GM18508 (cell line): ENCODE measurements at regions not wholly inside any gene's neighbourhood (a gene's known extent, or its start where the extent isn't known, plus 50 kb on each side); places are given as distances from the start of the nearest gene placed in this dataset.

ENCODE experiments used
- ATAC-seq: cut with Tn5 transposase; IDR thresholded peaks from one replicate; pipeline ENCODE4 v1.9.1; 2021; ENCODE audit warnings: moderate number of reproducible peaks; ENCODE audit not compliant: insufficient read depth, unreplicated experiment

GRCh38 chr14:81819910-81820309 lies 286.3 kb upstream of the SEL1L start:
- ATAC-seq, result no peak

GRCh38 chr14:81826081-81826480 lies 292.4 kb upstream of the SEL1L start:
- no peak for ATAC-seq

- ATAC-seq, result no peak
Measured at GRCh38 chr14:81829447-81829846, 295.8 kb upstream of the SEL1L start.

GRCh38 chr14:81831128-81831820 lies 297.6 kb upstream of the SEL1L start:
- no peak for ATAC-seq

GRCh38 chr14:81834308-81834707 lies 300.7 kb upstream of the SEL1L start:
- no peak for ATAC-seq

- ATAC-seq, result no peak
Measured at GRCh38 chr14:81837304-81837703, 303.7 kb upstream of the SEL1L start.

- no peak for ATAC-seq
Measured at GRCh38 chr14:81839056-81839455, 305.4 kb upstream of the SEL1L start.

GRCh38 chr14:81841346-81841745 lies 307.7 kb upstream of the SEL1L start:
- no peak for ATAC-seq

GRCh38 chr14:81849714-81850113 lies 316.1 kb upstream of the SEL1L start:
- no peak for ATAC-seq

- ATAC-seq, result no peak
Measured at GRCh38 chr14:81855007-81855406, 321.4 kb upstream of the SEL1L start.

GRCh38 chr14:81859046-81859445 lies 325.4 kb upstream of the SEL1L start:
- ATAC-seq, result no peak

- no peak for ATAC-seq
Measured at GRCh38 chr14:81868172-81868571, 334.5 kb upstream of the SEL1L start.

GRCh38 chr14:81871706-81872105 lies 338.1 kb upstream of the SEL1L start:
- ATAC-seq, result no peak

- no peak for ATAC-seq
Measured at GRCh38 chr14:81884382-81884781, 350.7 kb upstream of the SEL1L start.

- ATAC-seq, result no peak
Measured at GRCh38 chr14:81886588-81886987, 352.9 kb upstream of the SEL1L start.

GRCh38 chr14:81889529-81889928 lies 355.9 kb upstream of the SEL1L start:
- ATAC-seq, result no peak

GRCh38 chr14:81890020-81890419 lies 356.4 kb upstream of the SEL1L start:
- no peak for ATAC-seq

GRCh38 chr14:81903477-81903876 lies 369.8 kb upstream of the SEL1L start:
- no peak for ATAC-seq

- ATAC-seq, result no peak
Measured at GRCh38 chr14:81927070-81927469, 393.4 kb upstream of the SEL1L start.

GRCh38 chr14:81931828-81932227 lies 398.2 kb upstream of the SEL1L start:
- no peak for ATAC-seq

- ATAC-seq, result no peak
Measured at GRCh38 chr14:81936348-81936747, 402.7 kb upstream of the SEL1L start.

GRCh38 chr14:81936902-81937301 lies 403.2 kb upstream of the SEL1L start:
- ATAC-seq, result no peak

GRCh38 chr14:81938341-81938740 lies 404.7 kb upstream of the SEL1L start:
- ATAC-seq, result no peak
